Amniotic epithelial cell (primary cell): ENCODE measurements at regions not wholly inside any gene's neighbourhood (a gene's known extent, or its start where the extent isn't known, plus 50 kb on each side); places are given as distances from the start of the nearest gene placed in this dataset.

Experiments
- DNase-seq: peaks from one replicate; pipeline ENCODE4 v3.0.0-alpha.2; 2010; ENCODE audit warnings: low read depth

DNA sequence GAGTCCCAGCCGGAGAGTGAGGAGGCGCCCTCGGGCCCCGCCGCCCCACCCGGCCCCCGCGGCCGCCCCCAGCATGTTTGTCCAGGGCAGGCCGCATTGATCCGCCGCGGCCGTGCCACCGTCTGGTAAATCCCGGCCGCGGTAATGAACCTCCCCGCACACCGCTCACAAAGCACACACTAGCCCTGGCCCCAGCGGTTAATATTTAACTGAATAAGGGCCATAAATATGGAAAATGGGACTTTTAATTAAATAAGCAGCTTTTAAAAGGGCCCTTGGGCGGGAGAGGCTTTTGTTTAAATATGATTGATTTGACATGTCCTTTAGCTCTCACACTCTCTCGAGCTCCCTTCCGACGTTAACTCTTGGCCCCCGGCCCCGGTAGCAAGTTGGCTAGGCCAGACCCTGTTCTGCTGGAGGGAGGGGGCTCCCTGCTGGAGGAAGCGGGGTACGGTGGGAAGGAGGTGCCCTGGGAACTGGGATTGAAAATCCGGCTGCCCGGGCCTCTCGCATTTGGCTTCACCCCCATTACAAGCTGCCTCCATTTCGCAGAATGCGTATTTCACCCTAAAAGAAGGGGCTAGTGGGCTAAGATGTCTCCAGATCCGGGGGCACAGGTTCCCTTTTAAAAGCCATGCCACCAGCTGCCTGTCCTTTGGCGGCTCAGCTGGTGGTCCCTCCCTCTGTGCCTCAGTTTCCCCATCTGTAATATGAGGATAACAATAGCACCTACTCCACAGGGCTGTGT is 199.8 kb downstream of the RBM19 start:
- no peak for DNase-seq

DNA sequence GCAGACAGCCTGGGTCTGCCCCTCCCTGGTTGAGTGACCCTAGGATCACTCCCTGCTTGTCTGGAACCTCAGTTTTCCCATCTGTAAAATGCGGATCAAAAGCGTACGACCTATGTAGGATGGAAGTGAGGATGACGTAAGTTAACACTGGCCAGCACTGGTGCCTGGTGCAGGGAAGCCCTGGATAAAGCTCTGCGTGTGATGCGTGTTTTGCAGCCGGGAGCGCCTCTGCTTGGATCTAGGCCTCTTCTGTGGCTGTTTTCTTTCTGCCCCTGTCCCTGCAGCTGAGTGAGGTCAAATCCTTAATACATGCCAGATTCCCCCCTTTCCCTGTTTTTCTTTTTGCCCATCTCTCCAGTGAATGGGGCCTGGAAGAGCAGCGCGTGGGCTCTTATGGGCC is 201.5 kb downstream of the RBM19 start:
- peak; percentile 13 for DNase-seq

DNA sequence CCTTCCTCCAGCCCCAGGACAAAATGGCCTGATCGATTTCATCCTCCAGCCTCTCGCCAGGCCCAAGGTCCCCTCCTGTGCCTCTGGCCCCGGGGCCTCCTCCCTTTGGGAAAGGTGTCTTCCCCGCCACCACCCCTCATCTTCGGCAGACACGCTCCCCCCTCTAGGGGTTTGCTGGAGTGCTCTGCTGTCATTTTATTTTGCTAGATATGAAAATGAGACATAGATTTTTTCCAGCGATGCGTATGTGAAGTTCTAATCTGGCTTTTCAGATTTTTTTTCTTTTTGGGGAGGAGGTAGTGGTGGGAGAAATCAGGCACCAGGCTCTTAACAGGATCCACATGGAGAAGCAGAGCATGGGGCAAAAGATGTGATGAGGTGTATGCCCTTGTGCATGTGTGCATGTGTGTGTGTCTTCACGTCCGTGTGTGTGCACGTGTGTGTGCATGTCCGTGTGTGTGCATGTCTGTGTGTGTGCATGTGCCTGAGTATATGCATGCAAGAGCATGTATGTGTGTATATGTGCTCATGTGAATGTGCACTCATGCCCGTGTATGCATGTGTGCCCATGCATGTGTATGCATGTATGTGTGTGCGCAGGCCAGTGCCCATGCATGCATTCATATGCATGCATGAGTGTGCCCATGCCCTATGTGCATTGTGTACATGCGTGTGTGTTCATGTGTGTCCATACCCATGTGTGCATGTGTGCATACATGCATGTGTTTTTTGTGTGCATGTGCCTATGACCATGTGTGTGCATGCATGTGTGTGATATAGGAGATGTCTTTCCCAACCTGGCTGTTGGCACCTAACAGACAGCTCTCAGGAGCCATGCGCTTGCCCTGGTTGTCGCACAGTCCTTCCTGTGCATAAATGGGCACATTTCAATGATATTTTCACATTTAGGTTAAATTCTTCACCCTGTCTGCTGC is 203.0 kb downstream of the RBM19 start:
- DNase-seq = no peak

DNA sequence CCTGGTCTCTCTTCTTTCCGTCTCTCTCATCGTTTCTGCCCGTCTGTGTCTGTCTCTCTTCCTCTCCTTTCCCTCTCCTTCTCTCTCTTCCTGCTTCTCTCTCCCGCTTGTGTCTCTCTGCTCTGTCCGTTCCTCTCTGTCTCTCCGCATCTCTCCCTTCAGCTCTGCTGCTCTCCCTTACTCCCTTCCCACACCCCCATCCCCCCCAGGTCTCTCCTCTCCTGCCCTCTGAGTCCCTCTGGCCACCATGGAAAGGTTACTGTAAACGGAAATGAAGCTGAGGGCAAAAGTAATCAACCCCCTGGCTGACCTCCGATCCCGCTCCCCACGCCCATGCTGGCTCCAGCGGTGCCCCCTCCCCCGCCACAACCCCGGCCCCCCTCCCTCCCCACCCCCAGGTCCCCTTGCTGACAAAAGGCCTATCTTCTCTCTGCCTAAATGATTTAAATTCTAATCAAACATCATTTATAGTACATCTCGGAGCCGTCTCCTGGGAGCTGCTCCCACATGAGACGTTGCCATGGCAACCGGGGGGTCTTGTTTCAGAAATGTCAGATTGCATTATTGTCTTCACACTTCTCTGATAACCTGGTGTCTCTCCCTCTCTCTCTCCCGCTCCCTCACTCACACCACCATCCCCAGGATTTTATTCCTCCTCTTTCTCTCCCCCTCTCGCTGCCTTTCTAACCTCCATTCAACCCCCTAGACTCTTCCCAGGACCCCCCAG is 203.8 kb downstream of the RBM19 start:
- DNase-seq = no peak

DNA sequence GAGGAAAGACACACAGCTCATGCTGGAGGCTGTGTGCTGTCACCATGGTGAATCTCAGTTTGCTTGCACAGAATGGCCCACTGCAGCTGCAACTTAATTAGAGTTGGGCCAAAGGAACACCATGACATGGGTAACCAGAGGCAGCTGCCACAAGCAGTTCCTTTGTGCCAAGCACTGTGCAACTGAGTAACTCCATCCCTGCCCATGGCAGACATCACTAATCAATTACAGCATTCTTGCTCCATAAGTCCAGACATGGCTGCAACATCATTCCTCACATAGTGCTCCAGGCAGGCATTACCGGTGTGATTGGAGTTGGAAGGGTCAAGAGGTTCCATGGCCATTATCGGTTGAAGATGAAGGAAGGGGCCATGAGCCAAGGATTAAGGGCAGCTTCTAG is 207.0 kb downstream of the RBM19 start:
- no peak for DNase-seq

DNA sequence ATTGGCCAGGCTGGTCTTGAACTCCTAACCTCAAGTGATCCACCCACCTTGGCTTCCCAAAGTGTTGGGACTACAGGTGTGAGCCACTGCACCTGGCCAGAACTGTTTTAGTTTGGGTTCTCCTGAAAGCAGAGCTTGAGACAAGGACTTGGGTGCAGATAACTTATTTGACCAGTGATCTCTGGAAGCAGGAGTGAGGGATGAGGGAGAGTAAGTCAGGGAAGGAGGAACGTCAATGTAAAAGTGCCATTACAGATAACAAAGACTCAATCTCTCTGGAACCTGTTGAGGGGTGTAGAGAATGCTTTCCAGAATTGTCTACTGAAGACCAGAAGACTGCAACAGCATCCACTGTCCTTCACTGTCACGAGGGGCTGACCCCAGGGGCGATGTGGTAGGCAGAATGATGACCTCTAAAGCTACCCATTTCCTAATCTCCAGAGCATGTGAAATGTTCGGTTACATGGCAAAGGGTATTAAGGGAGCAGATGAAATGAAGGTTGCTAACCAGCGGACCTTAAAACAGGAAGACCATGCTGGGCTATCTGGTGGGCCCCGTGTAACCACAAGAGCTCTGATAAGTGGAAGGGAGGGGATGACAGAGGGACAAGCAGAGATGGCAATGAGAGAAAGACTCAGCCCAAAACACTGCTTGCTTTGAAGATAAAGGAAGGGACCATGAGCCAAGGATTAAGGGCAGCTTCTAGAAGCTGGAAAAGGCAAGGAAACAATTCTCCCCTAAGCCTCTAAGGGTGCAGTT is 207.8 kb downstream of the RBM19 start:
- DNase-seq = no peak

DNA sequence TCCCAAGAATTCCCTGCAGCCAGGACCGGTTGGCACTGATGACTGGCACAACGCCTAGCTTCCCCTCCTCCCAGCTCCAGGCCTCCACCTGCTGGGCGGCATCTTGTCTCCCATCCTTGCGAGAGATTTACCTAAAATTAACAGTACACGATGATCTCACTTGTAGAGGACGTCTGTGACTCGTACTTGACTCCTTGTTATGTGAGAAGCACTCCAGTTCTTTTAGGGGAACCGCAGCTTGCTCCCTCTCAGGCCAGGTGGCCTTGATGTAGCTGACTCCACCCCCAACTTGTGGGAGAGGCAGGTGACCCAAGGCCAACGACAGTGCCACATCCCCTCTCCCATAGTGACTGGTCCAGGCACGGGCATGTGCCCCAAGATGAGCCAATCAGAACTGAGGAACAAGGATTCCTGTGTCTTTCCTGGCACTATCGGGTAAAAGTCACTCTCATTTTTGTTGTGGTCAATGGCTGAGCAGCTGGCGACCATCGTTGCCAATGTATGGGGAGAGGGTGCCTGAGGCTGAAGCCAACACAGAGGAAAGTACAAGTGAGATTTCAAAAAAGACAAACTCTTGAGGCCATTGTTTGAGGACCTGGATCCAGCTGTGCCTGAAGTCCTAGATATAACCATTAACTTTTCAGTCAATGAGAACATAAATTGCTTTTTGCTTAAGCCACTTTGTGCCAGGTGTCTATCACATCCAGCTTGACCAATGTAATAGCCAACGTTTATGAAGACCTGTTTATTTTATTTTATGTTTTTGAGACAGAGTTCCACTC is 208.7 kb downstream of the RBM19 start:
- no peak for DNase-seq

DNA sequence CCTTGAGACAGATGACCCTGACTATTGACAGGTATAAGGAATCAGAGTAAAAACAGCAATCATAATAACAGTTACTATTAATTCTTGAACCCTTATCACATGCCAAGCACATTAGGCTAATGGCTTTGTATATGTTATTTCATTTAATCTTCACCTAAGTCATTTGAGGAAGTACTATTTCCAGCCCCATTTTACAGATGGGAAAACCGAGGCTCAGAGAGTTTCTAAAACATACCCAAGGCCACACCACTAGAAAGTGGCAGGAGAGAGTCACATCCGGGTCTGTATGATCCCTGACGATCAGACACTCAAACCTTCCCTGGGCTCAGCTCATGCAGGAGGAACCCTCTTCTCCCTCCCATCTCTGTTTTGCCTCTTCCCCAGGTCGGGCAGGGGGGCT is 209.5 kb downstream of the RBM19 start:
- DNase-seq = no peak

DNA sequence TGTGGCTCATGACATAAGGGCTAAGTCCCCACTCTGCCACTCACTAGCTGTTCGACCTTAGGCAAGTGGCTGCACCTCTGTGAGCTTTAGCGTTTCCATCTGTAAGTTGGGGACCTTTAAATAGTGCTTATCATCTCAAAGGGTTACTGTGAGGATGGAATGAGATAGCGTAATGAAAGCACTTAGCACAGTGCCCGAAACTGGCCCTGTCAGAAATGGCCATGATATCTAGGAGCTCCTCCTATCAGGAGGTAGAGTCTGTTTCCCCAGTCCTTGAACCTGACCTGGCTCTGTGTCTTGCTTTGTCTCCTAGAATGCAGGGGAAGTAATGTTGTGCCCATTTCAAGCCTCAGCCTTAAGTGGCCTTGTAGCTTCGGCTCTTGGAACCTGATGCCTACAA is 211.0 kb downstream of the RBM19 start:
- DNase-seq = no peak

DNA sequence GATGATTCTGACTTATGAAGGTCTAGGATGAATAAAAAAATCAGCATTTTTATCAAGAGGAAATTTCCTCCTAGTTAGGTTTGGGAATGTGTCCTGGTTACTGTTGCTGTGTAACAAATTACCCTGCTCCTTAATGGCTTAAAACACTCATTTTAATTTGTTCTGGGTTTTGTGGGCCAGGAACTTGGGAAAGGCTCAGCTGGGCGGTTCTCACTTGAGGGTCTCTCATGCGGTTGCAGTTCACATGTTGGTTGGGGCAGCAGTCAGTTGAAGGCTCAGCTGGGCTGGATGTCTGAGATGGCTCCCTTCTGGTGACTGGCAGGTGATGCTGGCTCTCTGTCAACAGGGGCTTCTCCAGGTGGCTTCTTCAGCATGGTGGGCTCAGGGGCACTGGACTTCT is 214.6 kb downstream of the RBM19 start:
- no peak for DNase-seq

DNA sequence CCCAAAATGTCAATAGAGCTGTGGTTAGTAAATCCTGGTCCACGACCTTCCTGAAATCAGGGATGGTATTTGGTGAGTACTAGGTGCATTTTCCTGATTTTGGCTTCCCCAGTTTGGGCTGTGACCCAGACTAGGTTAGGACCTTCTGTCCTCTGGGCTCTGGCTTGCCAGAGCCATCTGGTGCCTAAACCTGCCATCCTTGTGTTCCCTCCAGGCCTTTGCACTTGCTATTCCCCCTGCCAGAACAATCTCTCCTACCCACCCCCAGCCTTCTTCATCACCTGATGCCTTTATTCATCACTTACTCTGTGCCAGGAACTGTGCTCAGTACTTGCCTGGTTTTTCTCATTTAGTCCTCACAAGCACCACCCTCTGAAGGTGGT is 216.7 kb downstream of the RBM19 start:
- DNase-seq = no peak

DNA sequence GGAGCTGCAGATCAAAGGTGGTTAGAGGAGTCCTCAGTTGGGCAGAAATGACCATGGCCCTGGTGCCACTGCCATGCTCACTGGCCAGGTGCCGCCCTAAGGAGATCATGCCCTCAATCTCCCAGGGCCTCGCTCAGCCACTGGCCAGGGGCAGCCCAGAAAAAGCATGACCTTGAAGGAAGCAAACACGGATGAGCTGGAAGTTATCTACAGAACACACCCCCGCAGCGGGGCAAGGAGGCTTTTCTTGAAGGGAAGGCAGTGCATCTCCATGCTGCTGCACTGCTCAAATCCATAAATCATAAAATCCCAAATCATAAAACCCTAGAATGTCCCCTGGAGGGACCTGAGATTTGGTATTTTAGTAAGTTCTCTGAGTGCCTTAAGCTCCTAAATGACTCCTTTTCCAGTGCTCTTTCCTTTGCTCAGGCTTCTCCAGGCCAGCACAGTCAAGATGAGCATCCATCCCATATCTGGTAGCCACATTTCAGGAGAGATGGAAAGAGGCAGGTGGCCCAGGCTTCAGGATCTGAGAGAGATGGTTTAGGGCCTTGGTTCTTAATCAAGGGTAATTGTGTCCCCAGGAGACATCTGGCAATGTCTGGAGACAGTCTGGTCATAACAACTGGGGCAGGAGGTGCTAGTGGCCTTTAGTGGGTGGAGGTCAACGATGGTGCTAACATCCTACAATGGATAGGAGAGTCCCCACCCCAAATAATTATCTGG is 217.3 kb downstream of the RBM19 start:
- DNase-seq = no peak

DNA sequence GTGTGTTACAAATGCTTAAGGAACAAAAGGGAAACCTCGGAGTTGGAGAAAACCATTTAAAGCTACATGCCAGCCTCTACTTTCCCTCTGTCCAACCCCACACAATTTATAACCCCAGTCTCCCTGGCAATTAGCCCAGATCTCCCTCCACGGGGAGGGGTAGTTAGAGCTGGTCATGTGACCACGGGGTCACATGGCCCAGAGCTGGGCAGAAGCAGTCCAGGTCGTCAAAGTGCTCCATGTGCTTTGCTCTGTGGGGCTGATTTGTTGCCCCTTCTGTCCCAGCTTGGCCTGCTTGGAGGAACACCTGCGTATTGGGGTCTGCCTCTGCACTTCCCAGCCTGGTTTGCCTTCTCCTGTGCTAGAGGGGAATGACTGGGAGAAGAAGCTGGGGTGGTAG is 219.1 kb downstream of the RBM19 start:
- DNase-seq = no peak

DNA sequence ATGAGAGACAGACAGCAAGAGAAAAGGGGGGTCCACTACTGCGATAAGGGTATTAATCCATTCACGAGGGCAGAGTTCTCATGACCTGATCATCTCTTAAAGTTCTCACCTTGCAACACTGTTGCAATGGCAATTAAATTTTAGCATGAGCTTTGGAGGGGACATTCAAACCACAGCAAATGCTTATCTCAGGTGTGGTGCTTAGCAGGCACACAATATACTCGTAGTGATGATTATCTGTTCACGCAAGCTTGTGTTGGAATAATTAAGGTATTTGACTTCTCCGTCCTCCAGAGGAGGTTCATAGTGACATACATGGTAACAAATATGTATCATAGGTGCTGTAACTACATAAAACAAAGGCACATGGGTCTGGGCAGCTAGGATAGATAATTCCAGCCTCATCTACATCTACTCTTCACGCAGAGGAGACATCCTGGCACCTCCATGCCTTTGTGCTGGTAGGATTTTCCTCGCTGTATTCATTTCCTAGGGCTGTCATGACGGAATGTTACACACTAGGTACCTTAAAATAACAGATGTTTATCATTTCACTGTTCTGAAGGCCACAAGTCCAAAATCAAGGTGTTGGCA is 221.2 kb downstream of the RBM19 start:
- no peak for DNase-seq

DNA sequence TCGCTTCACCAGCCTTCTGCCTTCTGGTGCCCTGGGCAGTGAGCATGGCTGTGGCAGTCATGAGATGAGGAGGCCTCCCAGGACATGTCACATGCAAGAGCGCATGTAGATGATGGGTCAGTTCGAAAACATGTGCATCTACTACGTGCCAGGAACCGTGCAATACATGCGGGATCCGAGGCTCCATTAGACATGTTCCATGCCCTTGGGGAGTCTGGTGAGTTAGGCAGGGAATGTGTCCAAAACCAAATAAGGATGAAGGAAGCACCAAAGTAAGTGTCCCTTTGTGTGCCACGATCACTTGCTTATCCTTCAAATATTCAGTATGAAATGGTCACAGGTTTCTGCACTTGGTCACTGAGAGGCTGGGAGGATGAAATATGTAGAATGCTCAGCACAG is 223.3 kb downstream of the RBM19 start:
- no peak for DNase-seq

DNA sequence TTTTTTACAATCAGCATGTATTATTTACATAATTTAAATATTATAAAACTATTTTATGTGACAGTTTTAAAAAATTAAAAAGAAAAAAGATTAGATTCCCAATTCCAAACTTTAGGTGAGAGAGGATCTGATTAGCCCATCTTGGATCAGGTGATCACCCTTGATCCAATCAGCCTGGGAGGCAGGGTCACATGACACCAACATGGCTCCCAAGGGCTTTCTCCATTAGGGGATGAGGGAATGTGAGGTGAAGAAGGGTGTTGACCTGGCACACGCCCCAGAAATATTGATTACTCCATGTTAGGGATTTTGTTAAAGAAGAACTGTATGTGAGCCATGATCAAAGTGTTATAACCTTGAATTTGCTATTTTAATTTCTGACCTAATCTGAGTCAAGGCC is 225.4 kb downstream of the RBM19 start:
- no peak for DNase-seq

DNA sequence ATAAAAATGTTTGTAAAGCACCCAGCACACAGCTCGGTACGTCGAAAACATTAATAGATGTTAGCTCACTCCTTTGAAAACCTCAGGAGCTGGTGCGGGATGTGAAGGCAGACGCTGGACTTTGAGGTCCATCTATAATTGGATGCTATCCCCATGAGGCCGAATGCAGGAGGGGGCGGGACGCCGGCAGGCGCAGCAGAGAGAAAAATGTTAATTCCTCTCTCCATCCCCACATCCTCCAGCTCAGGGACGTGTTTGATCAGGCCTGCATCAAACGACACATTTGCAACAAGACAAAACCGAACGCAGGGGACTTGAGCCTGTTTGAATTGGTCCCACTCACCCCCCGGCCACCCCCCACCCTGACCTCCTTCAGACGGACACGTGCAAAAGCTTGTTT is 231.0 kb downstream of the RBM19 start:
- DNase-seq = no peak

DNA sequence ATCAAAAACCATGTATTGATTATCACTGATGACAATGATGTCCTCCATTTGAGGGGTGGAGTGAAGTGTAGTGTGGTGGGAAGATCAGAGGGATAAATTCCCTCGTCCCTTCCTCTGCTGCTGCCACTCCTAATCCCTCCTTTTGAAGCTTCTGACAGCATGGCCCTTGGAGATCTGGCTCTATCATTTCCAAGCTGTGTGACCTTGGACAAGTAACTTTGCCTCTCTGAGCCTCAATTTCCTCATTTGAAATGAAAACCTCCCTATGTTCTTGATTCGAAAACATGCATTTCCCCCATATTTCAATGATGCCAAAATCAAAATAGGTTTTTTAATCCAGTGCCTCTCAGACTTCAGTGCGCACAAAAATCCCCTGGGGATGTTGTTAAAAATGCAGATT is 231.6 kb downstream of the RBM19 start:
- no peak for DNase-seq

DNA sequence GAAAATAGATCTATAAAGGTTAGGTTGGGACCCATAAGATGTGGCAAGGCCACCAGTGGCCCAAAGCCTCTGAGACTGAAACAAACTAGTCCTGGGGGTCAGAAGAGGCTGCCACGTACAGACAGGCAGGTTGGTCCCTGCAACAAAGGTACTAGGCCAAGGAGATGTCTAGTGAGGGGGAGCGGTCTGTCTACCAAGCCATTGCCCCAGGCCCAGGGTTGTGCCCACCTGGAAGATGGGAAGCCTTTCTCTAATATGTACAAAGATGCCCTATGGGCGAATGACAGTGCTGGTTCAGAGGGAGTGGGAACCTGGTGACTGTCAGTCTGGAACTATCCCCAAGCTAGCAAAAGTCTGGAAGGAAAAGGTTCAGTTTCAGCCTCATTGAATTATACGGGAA is 233.2 kb downstream of the RBM19 start:
- DNase-seq = no peak

DNA sequence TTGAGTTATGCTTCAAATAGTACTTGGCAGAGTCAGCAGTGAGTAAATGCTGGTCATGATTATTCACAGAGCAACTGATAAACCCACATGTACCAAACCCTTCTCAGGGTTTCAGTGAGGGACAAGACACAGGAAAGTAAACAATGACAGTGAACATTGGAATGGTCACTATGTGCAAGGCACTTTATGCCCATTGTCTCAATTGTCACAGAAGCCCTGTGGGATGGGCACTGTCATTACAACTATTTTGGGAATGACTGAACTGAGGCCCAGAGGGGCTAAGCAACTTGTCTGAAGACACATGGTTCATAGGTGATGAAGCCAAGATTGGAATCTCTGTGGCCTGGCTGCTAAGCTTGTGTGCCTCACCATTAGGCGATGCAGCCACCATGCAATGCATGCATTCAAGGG is 238.5 kb downstream of the RBM19 start:
- DNase-seq = no peak
